Activated naive CD8-positive, alpha-beta T cell treated with anti-CD3 and anti-CD28 coated beads, Interleukin-2, amount 10 ng/mL, durations not matched to agents 7 days and 5 days (primary cell): ENCODE measurements at regions not wholly inside any gene's neighbourhood (a gene's known extent, or its start where the extent isn't known, plus 50 kb on each side); places are given as distances from the start of the nearest gene placed in this dataset.

Source experiments
- ATAC-seq: fragments of 150-1000 bp; cut with Tn5 transposase; one replicate; pipeline ENCODE4 v1.10.0; 2021; ENCODE audit warnings: low read depth, moderate library complexity
- POLR2A ChIA-PET: fragments of 350-600 bp; sonication (Branson Sonifier 250); formaldehyde crosslinking; loops from one replicate; lab custom pipeline; 2021; ENCODE audit warnings: antibody characterized with exemption; lab: Charles Lee
- DNase-seq: peaks from one replicate; pipeline ENCODE4 v3.0.0; 2021
- H3K27ac Mint-ChIP-seq: one replicate; pipeline ENCODE4 v1.8.0; 2022; ENCODE audit warnings: mild to moderate bottlenecking, mixed read lengths
- H3K27me3 Mint-ChIP-seq: one replicate; pipeline ENCODE4 v1.8.0; 2022; ENCODE audit warnings: mild to moderate bottlenecking, moderate library complexity, mixed read lengths
- H3K36me3 Mint-ChIP-seq: one replicate; pipeline ENCODE4 v1.8.0; 2021; ENCODE audit warnings: mild to moderate bottlenecking, mixed read lengths
- H3K4me1 Mint-ChIP-seq: one replicate; pipeline ENCODE4 v1.8.0; 2021; ENCODE audit warnings: mixed read lengths
- H3K4me3 Mint-ChIP-seq: one replicate; pipeline ENCODE4 v1.8.0; 2022; ENCODE audit warnings: mild to moderate bottlenecking, moderate library complexity, mixed read lengths
- H3K9me3 Mint-ChIP-seq: one replicate; pipeline ENCODE4 v1.8.0; 2021; ENCODE audit warnings: mixed read lengths

GRCh38 chr3:99344216-99344615 lies 294.2 kb upstream of the COL8A1 start:
- H3K36me3 Mint-ChIP-seq, result no peaks in the 10 kb centered on the region
- H3K4me3 Mint-ChIP-seq, result no peak overlapping the region
- H3K27ac Mint-ChIP-seq, result no peak overlapping the region
- POLR2A ChIA-PET, result no interaction called here
- ATAC-seq, result no peak
- no peaks in the 10 kb centered on the region for H3K27me3 Mint-ChIP-seq
- no peak for DNase-seq
- H3K9me3 Mint-ChIP-seq, result no peaks in the 10 kb centered on the region
- H3K4me1 Mint-ChIP-seq, result no peaks in the 10 kb centered on the region

DNA sequence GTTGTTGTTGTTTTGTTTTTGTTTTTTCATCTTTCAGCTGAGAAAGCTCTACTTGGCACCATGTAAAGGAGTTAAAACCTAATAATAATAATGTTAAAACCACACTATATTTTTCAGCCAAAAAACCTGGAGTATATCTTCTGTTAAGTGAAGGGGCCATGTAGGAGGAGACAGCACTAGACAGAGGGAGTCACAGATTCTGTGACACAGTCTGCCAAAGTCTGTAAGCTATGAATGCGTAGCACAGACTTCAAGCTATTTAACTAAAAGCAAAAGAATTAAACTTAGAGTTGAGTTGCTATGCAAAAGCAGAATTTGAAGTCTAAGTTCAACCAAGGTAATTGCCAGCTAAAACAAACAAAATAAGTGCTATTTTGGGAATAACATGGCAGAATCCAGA lies 296.0 kb upstream of the COL8A1 start:
- no peaks in the 10 kb centered on the region for H3K27me3 Mint-ChIP-seq
- no peaks in the 10 kb centered on the region for H3K4me1 Mint-ChIP-seq
- no peak overlapping the region for H3K27ac Mint-ChIP-seq
- no peak overlapping the region for H3K4me3 Mint-ChIP-seq
- DNase-seq (no peak), ATAC-seq (no peak)
- no peaks in the 10 kb centered on the region for H3K36me3 Mint-ChIP-seq
- POLR2A ChIA-PET, result no interaction called here
- no peaks in the 10 kb centered on the region for H3K9me3 Mint-ChIP-seq

GRCh38 chr3:99339222-99339621 lies 299.2 kb upstream of the COL8A1 start:
- no peak for DNase-seq
- no peak for ATAC-seq
- H3K36me3 Mint-ChIP-seq, result no peaks in the 10 kb centered on the region
- H3K4me1 Mint-ChIP-seq, result no peaks in the 10 kb centered on the region
- POLR2A ChIA-PET, result no interaction called here
- H3K4me3 Mint-ChIP-seq, result no peak overlapping the region
- no peaks in the 10 kb centered on the region for H3K9me3 Mint-ChIP-seq
- H3K27ac Mint-ChIP-seq, result no peak overlapping the region
- no peaks in the 10 kb centered on the region for H3K27me3 Mint-ChIP-seq

DNA sequence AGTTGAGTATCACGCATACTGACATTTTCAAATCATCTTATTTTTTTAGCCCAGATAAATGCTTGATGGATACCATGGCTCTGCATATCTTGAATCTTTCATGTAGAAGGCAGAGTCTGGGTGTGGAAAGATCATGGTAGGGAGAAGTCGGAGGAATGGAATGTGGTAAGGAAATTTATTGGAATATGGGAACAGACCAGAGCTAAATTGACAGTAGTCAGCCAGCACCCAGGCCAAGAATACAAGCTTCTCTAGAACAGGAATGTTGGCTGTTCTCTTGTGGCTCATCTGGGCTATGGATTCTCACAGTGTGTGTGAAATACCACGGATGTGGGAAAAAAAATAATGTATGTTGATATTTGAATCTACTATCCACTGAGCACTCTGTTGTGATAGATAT lies 305.7 kb upstream of the COL8A1 start:
- Mint-ChIP-seq H3K9me3 (no peaks in the 10 kb centered on the region), H3K27me3 (no peaks in the 10 kb centered on the region), H3K27ac (no peak overlapping the region), H3K4me3 (no peak overlapping the region), H3K4me1 (no peaks in the 10 kb centered on the region), H3K36me3 (no peaks in the 10 kb centered on the region)
- no peak for ATAC-seq
- DNase-seq, result no peak
- POLR2A ChIA-PET, result no interaction called here

GRCh38 chr3:99332276-99332675 lies 306.1 kb upstream of the COL8A1 start:
- no peaks in the 10 kb centered on the region for H3K36me3 Mint-ChIP-seq
- no peak for DNase-seq

DNA sequence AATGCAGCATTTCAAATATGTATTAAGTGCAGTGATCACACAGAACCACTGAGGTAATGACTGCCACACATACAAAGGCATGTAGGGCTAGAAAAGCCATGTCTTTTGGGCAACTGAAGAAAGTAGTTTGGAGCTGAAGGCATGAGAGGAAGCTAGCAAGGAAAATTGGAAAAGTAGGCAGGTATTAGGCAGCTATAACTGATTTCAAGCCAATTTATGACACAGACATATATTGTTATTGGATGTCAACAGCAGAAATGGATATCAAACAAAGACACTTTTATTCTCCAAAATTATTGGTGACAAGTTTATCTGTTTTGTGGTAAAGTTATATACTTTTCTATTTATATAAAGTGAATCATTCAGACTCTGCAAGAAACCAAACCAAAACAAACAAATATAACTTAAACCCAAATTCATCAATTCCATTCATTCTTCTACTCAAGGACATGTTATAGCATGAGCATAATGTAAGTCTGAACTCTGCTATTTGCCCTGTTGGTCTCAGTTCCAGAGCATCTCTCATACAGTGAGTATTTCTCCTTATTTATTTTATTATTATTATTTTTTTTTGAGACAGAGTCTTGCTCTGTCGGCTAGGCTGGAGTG lies 307.4 kb upstream of the COL8A1 start:
- no peak for DNase-seq
- H3K9me3 Mint-ChIP-seq, result no peaks in the 10 kb centered on the region
- H3K4me3 Mint-ChIP-seq, result no peak overlapping the region
- H3K27ac Mint-ChIP-seq, result no peak overlapping the region
- ATAC-seq, result no peak
- H3K4me1 Mint-ChIP-seq, result no peaks in the 10 kb centered on the region
- POLR2A ChIA-PET, result no interaction called here
- no peaks in the 10 kb centered on the region for H3K27me3 Mint-ChIP-seq
- no peaks in the 10 kb centered on the region for H3K36me3 Mint-ChIP-seq

More at GRCh38 chr3:99332276-99332675, 306.1 kb upstream of the COL8A1 start:
- no peak for ATAC-seq
- H3K27ac Mint-ChIP-seq, result no peak overlapping the region
- H3K27me3 Mint-ChIP-seq, result no peaks in the 10 kb centered on the region
- H3K4me1 Mint-ChIP-seq, result no peaks in the 10 kb centered on the region
- no peaks in the 10 kb centered on the region for H3K9me3 Mint-ChIP-seq
- POLR2A ChIA-PET, result no interaction called here
- H3K4me3 Mint-ChIP-seq, result no peak overlapping the region

- H3K27ac Mint-ChIP-seq, result no peak overlapping the region
- POLR2A ChIA-PET, result no interaction called here
- H3K4me3 Mint-ChIP-seq, result no peak overlapping the region
- DNase-seq (no peak), ATAC-seq (no peak)
- no peaks in the 10 kb centered on the region for H3K9me3 Mint-ChIP-seq
- H3K36me3 Mint-ChIP-seq, result no peaks in the 10 kb centered on the region
- no peaks in the 10 kb centered on the region for H3K4me1 Mint-ChIP-seq
- no peaks in the 10 kb centered on the region for H3K27me3 Mint-ChIP-seq
These were observed 308.1 kb upstream of the COL8A1 start for GRCh38 chr3:99330281-99330680.

DNA sequence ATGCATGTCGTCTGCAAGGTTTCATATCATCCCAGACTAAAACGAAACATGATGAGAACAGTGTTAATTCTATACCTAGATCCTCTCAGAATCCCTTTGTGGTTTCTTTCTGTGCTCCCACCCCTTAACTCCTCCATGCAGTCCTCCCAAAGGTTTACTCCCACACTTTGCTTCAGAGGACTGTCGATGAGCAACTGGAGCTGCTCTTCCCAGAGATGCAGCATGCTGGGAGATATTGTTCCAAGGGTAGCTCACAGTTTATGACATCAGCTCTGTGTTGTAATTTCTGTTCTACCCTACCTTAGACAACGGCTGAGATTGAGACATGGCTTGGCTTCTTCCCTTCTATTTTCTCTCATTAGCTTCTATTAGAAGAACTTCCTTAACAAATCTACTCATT lies 313.0 kb upstream of the COL8A1 start:
- no peaks in the 10 kb centered on the region for H3K27me3 Mint-ChIP-seq
- no peak for DNase-seq
- no peaks in the 10 kb centered on the region for H3K4me1 Mint-ChIP-seq
- H3K36me3 Mint-ChIP-seq, result no peaks in the 10 kb centered on the region
- no peaks in the 10 kb centered on the region for H3K9me3 Mint-ChIP-seq
- H3K27ac Mint-ChIP-seq, result no peak overlapping the region
- POLR2A ChIA-PET, result no interaction called here
- ATAC-seq, result no peak
- H3K4me3 Mint-ChIP-seq, result no peak overlapping the region

- H3K36me3 Mint-ChIP-seq, result no peaks in the 10 kb centered on the region
- POLR2A ChIA-PET, result no interaction called here
- H3K9me3 Mint-ChIP-seq, result no peaks in the 10 kb centered on the region
- H3K4me3 Mint-ChIP-seq, result no peak overlapping the region
- no peaks in the 10 kb centered on the region for H3K27me3 Mint-ChIP-seq
- no peak overlapping the region for H3K27ac Mint-ChIP-seq
- ATAC-seq (no peak), DNase-seq (no peak)
- no peaks in the 10 kb centered on the region for H3K4me1 Mint-ChIP-seq
These were observed 313.7 kb upstream of the COL8A1 start for GRCh38 chr3:99324636-99325203.

DNA sequence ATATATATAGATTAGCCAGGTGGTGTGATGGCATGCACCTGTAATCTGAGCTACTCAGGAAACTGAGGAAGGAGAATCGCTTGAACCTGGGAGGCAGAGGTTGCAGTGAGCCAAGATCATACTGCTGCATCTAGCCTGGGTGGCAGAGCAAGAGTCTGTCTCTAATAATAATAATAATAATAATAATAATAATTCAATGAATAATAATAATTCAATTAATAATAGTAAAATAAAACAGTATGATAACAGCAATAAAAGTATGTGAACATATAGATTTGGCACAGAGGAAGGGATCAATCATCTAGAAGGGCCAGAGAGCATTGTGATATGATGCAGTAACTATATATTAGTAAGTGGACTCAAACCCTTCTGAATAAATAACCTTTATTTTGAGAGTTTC lies 314.5 kb upstream of the COL8A1 start:
- POLR2A ChIA-PET, result no interaction called here
- Mint-ChIP-seq H3K36me3 (no peaks in the 10 kb centered on the region), H3K27me3 (no peaks in the 10 kb centered on the region), H3K9me3 (no peaks in the 10 kb centered on the region), H3K27ac (no peak overlapping the region), H3K4me3 (no peak overlapping the region), H3K4me1 (no peaks in the 10 kb centered on the region)
- no peak for DNase-seq
- no peak for ATAC-seq

- no peaks in the 10 kb centered on the region for H3K4me1 Mint-ChIP-seq
- no peak overlapping the region for H3K4me3 Mint-ChIP-seq
- no peak overlapping the region for H3K27ac Mint-ChIP-seq
- DNase-seq (no peak), ATAC-seq (no peak)
- no peaks in the 10 kb centered on the region for H3K9me3 Mint-ChIP-seq
- H3K36me3 Mint-ChIP-seq, result no peaks in the 10 kb centered on the region
- POLR2A ChIA-PET, result no interaction called here
- H3K27me3 Mint-ChIP-seq, result no peaks in the 10 kb centered on the region
These were observed 315.8 kb upstream of the COL8A1 start for GRCh38 chr3:99322551-99322950.

- no peaks in the 10 kb centered on the region for H3K9me3 Mint-ChIP-seq
- H3K27me3 Mint-ChIP-seq, result no peaks in the 10 kb centered on the region
- POLR2A ChIA-PET, result no interaction called here
- H3K36me3 Mint-ChIP-seq, result no peaks in the 10 kb centered on the region
- no peaks in the 10 kb centered on the region for H3K4me1 Mint-ChIP-seq
- DNase-seq (no peak), ATAC-seq (no peak)
- H3K27ac Mint-ChIP-seq, result no peak overlapping the region
- H3K4me3 Mint-ChIP-seq, result no peak overlapping the region
These were observed 317.1 kb upstream of the COL8A1 start for GRCh38 chr3:99321261-99321660.

DNA sequence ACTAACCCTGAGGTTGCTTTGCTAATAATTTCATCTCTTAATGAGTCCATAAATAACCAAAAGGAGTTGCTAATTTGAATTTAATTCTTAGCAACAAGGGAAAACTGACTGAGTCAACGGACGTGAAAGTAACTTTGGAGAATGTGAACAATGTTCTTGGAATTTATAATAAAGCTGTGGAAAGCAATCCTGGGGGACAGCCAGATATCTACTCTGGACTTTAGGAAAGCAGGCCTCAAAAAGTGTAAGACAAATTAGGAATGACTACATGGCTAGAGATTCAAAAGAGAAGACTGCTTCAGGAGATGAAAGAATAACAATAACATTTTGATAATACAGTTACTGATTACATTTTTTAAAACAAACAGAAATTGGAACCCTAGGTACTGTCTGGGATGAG lies 318.4 kb upstream of the COL8A1 start:
- Mint-ChIP-seq H3K4me3 (no peak overlapping the region), H3K9me3 (no peaks in the 10 kb centered on the region), H3K36me3 (no peaks in the 10 kb centered on the region), H3K4me1 (no peaks in the 10 kb centered on the region), H3K27ac (no peak overlapping the region), H3K27me3 (no peaks in the 10 kb centered on the region)
- DNase-seq (no peak), ATAC-seq (no peak)
- POLR2A ChIA-PET, result no interaction called here

GRCh38 chr3:99319450-99319849 lies 318.9 kb upstream of the COL8A1 start:
- Mint-ChIP-seq H3K4me3 (no peak overlapping the region), H3K36me3 (no peaks in the 10 kb centered on the region)
- POLR2A ChIA-PET, result no interaction called here

More at GRCh38 chr3:99319450-99319849, 318.9 kb upstream of the COL8A1 start:
- Mint-ChIP-seq H3K4me1 (no peaks in the 10 kb centered on the region), H3K9me3 (no peaks in the 10 kb centered on the region), H3K27me3 (no peaks in the 10 kb centered on the region), H3K27ac (no peak overlapping the region)
- ATAC-seq, result no peak
- DNase-seq, result no peak
